Cerebellar nuclear complex (tissue), 1 donor: ENCODE measurements at regions not wholly inside any gene's neighbourhood (a gene's known extent, or its start where the extent isn't known, plus 50 kb on each side); places are given as distances from the start of the nearest gene placed in this dataset.

Experiments
- DNase-seq, 2 experiments: peaks; one replicate each; lab custom pipeline; 2025; lab: John Stamatoyannopoulos, UW

DNA sequence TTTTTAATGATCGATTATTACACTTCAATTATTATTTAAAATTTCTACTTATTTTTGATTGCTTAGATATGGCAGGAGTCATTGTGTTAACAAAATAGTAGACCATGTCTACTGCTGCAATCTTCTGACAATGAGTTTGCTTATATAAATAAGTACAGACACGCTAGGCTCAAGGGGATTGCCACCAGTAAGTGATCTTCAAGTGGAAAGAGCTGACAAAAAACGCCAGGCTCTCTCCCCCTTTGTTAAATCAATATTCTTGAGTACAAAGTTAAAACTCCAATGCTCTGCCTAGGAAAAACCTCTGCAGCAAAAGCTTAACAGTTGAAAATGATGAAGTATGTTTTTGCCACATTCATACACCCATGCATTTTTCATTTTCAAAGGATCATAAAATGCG lies 738.1 kb downstream of the HDGFL1 start:
- DNase-seq: no peak

DNA sequence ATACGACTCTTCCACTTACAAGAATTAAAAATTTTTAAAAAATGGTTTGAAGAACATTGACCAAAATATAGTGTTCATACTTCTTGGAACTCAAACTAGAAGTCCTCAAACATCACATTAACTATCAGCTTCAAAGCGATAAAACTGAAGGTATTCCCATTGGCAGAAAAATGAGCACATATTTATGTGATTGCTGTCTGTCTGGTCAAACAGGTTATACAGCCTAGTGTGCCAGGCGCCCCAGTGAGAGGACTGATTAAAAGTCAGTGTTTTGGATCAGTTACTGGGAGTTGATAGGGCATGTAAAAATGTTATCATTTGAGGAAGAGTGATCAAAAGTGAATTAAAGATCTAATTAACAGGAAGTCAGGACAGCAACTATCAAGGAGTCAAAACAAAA lies 738.8 kb downstream of the HDGFL1 start:
- no peak for DNase-seq

DNA sequence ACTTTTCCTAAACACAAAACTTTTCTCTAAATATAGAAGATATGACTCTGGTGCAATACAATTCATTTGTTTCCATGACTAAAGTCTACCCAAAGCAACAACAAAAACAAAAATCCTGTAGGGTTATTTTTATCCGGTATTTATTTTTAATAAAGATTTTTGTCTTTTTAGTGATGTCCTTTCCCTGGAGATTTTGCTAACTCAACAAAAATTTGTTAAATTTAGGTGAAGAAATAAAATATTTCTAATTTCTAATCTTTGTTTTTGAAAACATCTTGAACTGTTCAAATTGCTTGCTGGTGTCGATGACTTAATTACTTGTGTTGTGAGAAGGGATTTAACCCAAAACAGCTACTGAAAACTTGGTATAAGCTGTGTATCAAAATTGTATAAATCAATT lies 741.8 kb downstream of the HDGFL1 start:
- DNase-seq: no peak

DNA sequence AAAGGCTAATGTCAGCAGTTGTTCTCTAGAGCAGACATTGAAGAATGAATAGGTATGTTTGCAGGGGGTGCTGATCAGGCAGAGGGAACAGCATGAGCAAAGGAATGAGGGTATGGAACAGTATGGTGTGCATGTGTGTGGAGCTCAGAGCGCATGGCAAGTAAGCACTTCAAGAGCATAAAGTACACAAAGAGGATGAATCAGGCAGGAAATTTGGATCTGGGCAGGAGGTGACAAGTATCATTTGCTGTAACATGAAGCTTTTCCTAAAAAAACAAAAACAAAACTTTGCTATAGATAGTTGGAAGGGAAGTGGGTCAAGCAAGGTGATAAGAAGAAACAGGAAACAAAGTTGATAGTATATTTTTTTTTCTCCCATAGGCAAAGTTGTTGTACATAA lies 746.8 kb downstream of the HDGFL1 start:
- no peak for DNase-seq

DNA sequence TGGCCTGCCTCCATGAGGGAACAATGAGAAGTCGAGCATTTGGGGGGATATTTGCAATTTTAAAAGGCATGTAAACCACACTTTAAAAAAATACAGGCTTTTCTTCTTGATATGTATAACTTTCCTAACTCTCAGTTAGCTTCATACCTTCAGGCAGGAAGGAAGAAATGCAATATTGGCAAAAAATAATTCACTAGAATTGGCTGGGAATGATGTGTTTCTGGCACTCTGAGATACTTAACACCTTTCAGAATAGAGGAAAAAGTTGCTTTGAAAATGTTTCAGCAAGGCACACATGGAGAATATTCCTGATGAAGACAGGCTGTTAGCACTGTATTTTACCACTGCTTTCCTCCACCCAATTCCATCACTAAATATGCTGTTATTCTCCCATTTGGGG lies 747.6 kb downstream of the HDGFL1 start:
- no peak for DNase-seq

DNA sequence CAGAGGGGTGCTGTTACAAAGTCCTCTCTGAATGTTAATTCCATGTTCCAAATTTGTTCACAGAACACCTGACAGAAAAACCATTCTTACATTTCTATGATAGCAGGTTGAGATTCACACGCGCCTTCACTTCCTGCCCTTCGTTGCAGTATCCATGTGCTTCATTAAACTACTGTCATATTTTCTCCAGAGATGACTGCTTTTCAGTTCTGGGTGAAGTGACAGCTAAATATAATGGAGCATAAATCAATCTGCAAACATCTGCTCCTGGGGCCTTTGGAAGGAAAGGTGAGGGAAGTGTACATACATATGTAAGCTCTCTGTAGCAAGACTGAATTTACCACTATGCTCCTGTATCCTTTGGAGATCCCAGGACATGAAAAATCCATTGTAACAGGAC lies 750.2 kb downstream of the HDGFL1 start:
- DNase-seq: no peak

DNA sequence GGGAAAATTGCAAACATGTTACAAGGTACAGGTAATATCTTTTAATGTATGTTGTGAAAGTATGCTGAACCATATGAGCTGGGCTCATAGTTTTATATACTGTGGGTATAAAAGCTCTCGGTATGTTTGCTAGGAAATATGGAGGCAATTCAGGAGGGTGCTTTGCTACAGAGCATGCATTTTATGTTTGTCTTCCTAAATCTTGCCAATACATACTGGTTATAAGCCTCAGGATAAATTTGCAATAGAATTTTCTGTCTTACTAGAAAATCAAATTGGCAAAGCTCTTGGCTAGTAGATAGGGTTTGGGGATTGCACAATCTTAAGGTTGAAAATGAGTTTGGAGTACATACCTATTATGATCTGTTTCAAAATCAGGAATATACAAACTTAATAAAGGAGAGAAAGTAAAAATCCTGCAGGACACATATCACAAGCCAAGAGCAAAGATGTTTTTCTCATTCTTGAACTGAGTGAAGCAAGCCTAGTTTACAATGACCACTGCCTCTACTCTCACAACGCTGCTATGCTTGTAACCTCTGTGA lies 751.2 kb downstream of the HDGFL1 start:
- DNase-seq: no peak

DNA sequence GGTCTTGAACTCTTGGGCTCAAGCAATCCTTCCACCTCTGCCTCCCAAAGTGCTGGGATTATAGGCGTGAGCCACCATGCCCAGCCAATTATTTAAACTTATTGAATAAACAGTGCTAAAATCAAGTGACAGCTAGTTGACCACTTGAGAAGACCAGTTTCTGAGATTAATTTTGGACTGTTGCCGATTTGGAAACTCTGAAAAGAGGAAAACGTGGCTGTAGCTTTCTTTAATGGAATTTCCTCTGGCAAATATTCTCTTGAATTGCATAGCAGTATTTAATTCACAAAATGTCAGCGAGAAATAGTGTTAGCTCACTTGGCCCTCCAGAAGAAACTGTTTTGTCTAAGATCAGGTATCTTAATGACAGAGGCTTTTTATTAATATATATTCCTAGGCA lies 754.5 kb downstream of the HDGFL1 start:
- no peak for DNase-seq

DNA sequence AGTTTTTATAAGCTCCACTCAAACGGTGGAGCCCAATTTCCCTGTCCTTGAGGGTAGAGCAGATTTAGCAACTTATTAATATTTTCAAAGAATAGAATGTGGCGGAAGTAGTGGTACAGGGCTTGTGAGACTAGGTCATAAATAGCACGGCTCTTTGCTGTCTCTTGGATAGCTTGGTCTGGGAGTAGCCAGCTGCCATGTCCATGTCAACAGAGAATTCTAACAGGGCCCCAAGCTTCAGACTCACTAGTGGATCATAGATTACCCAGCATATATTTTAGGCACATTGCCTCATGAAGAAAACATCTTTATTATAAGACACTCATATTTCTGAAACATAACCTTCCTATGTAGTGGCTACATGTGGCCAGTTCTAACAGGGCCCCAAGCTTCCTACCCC lies 755.7 kb downstream of the HDGFL1 start:
- no peak for DNase-seq

DNA sequence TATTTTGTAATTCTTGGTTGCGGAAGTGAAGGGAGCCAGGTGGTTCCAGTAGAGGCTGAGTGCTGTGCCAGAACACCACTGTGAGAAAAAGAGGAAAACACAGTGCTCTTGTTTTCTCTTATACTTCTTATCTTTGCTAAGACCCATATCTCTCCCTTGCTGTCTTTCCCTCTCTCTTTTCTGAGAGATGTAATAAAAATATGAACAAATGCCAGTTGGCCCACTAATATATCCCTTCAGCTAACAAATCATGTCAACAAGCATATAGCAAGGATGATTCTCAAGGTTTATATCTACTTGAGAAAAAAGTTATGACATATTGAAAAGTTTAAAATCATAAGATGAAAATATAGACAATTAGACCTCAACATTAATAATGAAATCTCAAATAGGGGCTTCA lies 758.3 kb downstream of the HDGFL1 start:
- DNase-seq: no peak

DNA sequence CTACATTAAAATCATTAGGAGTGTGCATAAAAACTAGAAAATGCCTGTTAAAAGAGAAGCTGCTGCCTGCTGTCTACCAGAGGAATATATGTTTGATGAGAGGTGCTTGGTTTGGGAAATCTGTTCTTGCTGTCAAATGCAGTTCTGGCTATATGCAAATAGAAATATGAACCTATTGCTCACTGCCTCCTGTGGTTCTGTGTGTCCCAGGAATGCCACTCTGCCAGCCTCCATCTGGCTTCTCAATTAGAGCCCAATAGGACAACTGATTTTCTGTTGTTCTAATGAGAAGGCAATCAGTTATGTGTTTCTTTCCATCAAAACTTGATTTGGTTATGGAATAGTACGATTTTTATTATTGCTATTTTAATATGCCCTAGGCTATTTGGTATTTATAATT lies 759.7 kb downstream of the HDGFL1 start:
- DNase-seq: no peak

DNA sequence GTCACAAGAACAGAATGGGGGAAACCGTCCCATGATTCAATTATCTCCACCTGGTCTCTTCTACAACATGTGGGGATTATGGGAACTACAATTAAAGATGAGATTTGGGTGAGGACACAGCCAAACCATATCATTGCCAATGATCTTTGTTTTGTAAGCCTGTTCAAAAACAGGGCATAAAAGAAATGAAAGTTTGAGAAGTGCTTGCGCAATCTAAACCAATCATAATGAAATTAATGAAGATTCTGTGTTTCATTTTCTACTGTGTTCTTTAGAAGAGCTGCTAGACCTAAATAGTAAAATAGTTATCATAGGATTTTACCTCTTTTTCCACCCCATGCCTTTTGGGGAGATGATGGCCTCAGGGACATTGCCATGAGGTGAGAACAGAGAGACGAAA lies 761.3 kb downstream of the HDGFL1 start:
- no peak for DNase-seq

DNA sequence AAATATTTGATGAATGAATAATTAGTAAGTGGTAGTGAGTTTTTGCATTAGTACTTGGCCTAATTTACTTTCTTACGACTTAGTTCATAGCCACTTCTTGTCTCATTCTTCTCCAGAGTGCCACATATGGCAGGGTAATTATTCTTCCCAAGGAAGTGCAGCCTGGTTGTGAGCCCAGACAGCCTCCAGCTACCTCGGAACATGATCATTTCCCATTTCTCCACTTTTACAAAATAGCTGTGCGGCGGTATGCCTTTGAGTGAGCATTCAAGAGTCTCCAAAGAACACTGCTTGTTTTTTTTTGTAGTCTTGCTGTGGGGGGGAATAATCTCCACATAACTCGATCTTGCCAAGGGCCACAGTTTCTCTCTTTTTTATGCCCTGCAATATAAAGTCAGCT lies 765.0 kb downstream of the HDGFL1 start:
- DNase-seq: no peak

DNA sequence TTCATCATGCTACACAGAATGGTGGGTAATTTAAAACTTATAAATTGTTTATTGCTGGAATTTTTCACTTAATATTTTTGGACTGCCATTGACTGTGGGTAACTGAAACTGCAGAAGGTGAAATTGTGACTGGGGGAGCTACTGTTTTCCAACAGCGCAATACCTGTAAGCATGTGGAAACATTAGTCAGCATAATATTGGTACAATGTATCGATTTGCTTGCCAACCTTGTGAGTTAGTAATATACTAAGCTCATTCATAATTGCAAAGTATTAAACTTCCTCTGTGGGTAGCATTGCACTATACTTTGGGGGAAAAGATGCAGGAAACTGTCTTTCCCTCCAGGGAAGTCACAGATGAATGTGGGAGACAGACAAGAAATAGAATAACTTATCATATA lies 766.5 kb downstream of the HDGFL1 start:
- DNase-seq: no peak

DNA sequence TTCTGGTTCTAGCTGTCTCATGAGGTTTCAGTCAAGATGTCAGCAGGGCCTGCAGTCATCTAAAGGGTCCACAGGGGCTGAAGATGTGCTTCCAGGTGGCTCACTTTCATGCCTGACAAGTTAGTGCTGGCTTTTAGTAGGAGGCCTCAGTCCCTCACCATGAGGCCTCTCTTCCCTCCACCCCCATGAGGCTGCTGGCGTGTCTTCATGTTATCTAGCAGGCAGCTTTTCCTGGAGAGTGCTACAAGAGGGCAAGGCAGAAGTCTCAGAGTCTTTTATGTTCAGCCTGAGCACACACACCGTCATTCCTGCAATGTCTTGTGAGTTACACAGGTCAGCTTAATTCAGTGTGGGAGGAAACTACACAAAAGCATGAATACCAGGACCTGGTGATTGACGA lies 769.9 kb downstream of the HDGFL1 start:
- no peak for DNase-seq

DNA sequence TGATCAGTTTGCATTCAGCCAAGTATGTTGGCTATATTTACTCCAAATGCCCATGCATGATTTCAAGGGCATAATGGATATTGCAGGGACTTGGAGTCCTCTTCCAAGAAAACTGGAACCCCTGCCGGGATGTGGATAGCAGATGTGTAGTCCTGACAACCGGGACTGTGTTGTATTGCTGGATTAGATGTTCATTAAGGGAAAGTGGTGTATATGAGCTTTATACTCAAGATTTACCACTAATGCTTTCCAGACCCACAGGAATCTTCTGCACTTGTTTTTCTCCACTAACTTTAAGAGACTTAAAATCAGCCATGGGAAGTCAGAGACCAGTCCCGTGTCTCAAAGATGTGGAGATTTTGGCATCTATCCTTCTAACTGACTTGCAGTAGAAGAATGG lies 770.9 kb downstream of the HDGFL1 start:
- no peak for DNase-seq

DNA sequence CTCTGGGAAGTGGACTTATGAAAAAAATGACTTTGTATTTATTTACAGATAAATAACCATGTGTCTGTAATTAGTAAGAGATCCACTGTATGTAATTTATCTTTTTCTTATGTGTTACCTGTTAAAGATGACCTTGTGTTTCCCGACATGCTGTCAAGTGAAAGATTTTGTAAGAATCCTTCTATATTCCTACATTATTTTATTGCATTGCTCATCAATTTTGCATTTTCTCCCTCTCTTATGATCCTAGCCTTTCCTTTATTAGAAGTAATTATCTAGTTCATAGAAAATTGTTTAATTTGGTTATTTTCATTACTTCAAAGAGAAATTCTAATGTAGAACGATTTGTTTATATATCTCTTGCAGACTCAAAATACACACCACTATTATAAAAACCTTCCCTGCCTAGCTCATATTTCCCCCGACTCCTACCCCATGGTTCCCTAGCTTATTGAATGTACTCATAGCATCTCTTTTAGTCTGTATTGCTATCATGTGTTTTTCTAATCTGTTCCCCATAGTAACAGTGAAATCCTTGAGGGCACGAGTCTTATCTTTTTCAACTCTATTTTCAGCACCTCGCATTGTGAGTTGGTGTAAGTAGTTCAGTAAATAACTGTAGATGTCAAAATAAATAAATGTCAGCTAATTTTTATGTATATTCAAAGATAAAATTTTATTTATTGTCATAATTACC lies 774.4 kb downstream of the HDGFL1 start:
- no peak for DNase-seq

DNA sequence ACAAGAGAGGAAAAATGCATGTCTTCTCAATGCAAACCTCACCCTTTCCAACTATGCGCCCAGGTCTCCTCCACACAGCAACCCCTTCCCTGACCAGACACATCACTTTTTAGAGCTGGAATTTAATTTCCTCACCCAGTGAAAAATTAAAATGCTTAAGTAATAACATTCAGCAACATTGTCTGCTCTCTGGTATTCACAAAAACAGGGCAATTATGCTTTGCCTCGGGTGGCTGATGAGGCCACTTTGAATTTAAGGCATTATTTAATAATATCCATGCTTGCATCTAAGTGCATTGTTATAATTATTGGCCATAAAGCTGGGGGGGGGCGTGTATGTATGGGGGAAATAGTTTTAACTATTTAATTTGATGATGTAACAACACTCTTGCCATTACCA lies 777.8 kb upstream of the NRSN1 start:
- DNase-seq: no peak

DNA sequence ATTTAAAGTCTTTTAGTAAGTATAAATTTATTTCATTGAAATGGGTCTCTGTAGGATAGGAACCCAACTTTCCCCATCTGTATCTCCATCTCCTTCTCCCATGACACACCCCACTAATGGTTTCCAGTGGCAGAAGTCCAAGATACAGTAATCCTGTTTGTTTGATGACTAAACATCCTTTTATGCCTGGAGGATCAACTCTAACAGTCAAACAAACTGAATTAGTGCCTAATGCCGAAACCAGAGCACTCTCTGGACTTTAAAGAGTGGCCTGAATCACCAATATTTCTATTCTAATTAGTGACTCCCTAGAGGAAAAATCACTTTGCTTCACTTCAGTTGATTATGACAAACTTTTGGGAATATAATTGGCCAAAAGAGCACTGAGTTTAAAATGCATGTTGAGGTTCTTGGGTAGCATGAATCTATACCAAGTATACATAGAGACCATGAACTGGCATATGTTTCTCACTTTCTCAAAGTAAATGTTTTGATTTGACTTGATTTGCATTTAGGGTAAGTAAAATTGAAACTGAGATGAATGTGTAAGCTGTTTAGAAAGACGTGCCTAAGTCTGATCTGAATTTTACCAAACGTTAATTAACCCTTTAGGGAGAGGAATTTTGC lies 776.4 kb upstream of the NRSN1 start:
- no peak for DNase-seq

DNA sequence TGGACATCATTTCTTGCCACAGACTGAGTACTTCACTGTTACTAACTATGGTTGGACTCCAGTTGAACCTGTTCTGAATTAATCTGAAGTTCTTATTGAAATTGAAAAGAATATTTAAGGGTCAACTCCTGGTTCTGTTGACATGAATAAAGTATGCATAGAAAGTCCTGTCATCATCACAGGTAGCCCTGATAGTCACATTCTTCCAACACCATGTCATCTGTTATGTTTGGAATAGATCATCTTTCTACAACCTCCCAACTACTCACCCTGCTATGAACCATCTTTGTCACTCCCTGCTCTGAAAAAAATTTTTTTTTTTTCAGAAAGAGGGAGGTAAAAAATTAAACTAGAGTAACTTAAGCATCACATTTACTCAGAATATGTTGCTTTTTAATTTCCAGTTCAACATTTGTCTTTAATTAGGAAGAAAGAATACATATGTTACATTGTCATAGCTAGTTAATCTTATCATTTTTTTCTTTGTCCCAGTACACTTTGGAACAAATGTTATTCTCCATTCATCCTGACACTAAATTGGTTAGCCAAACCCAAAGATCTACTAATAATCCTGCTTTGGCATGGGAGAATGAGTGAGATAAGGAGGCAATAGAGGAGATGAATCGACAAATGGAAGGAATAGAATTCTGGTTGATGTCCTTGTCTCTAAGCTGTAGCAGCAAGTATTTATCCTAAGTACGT lies 775.1 kb upstream of the NRSN1 start:
- DNase-seq: no peak

DNA sequence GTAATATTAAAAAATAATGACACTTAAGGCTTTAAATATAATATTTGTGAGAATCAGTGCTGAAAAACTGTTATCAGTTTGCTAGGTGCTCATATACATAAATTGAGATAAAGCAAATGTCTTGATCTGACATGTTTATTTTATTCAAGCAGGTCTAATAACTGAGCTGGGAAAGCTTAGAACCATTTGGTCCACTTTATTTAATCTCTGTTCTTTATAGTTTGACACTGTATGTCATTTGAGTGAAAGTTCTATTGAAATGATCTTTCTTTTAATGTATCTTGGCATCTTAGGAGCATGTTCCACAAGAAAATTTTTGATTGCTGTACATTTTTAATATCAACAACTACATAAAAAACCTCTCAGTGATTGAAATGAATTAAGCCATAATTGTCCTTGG lies 772.0 kb upstream of the NRSN1 start:
- no peak for DNase-seq

DNA sequence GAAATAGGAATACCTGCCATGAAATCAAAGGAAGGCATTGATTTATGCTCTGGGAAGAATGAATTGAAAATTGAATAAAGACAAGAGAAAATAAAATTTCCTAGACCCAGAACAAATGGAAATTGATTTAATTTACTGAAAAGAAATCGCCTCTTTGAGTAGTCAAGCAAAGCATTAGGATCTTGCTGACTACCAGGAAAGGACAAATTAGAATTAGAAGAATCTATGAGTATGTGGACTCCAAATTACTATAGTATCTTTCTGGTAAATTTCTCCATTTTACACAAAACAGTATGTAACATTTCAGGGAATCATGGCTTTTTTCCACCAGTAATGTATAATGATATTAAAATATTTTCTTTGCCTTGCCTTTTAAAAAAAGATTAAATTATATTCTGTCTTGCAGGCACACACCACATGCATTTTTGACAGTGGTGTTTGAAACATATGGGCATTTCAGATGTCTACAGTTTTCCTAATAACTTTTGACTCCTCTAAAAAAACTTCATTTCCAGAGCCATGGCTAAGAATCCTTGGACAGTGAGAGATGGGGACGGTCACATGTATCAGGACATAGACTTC lies 768.7 kb upstream of the NRSN1 start:
- no peak for DNase-seq

DNA sequence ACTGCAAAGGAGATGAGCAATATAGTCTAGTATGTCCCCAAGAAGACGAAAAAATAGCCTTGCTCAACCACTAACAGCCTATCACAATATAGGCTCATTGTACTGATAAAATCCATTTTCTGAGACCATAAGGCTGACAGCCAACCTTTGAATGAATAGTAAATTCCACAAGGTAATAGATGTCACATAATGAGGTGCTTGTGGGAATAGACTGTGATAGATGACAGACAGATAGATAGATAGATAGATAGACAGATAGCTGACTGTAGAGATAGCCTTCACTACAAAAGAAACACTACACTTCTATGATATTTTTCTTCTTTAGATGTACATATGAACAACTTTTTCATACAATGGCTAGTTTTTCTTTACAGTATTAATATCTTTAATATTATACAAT lies 760.3 kb upstream of the NRSN1 start:
- no peak for DNase-seq
